NCI-H1105 treated with DMSO at 0.1 percent for 48 hours (cell line): ENCODE measurements at regions not wholly inside any gene's neighbourhood (a gene's known extent, or its start where the extent isn't known, plus 50 kb on each side); places are given as distances from the start of the nearest gene placed in this dataset.

Source experiments
- DNase-seq: peaks from one replicate; lab custom pipeline; 2025; lab: John Stamatoyannopoulos, UW

- DNase-seq, result no peak
Measured at GRCh38 chr4:156238171-156238570, 284.5 kb upstream of the CTSO start.

- DNase-seq, result no peak
Measured at GRCh38 chr4:156237231-156237630, 283.6 kb upstream of the CTSO start.

- no peak for DNase-seq
Measured at GRCh38 chr4:156230176-156230575, 276.5 kb upstream of the CTSO start.

- no peak for DNase-seq
Measured at GRCh38 chr4:156228676-156229075, 275.0 kb upstream of the CTSO start.

- no peak for DNase-seq
Measured at GRCh38 chr4:156227321-156227720, 273.7 kb upstream of the CTSO start.

- peak; percentile 62 for DNase-seq
Measured at GRCh38 chr4:156223985-156224384, 270.3 kb upstream of the CTSO start.

- DNase-seq, result no peak
Measured at GRCh38 chr4:156217236-156217635, 263.6 kb upstream of the CTSO start.

GRCh38 chr4:156201050-156201449, 247.4 kb upstream of the CTSO start:
- no peak for DNase-seq

- no peak for DNase-seq
Measured at GRCh38 chr4:156198511-156198910, 244.8 kb upstream of the CTSO start.

GRCh38 chr4:156197216-156197615, 243.6 kb upstream of the CTSO start:
- no peak for DNase-seq

GRCh38 chr4:156196722-156197121, 243.1 kb upstream of the CTSO start:
- no peak for DNase-seq

GRCh38 chr4:156195914-156196313, 242.2 kb upstream of the CTSO start:
- no peak for DNase-seq

GRCh38 chr4:156194896-156195295, 241.2 kb upstream of the CTSO start:
- no peak for DNase-seq

GRCh38 chr4:156193800-156194199, 240.1 kb upstream of the CTSO start:
- DNase-seq, result peak; percentile 44

- no peak for DNase-seq
Measured at GRCh38 chr4:156193106-156193505, 239.4 kb upstream of the CTSO start.

- DNase-seq, result no peak
Measured at GRCh38 chr4:156192033-156192432, 238.4 kb upstream of the CTSO start.

- DNase-seq, result no peak
Measured at GRCh38 chr4:156191044-156191781, 237.5 kb upstream of the CTSO start.

GRCh38 chr4:156190615-156191014, 236.9 kb upstream of the CTSO start:
- DNase-seq, result no peak

- no peak for DNase-seq
Measured at GRCh38 chr4:156188596-156188995, 234.9 kb upstream of the CTSO start.

- no peak for DNase-seq
Measured at GRCh38 chr4:156186111-156186510, 232.4 kb upstream of the CTSO start.

- no peak for DNase-seq
Measured at GRCh38 chr4:156185514-156186055, 231.9 kb upstream of the CTSO start.

GRCh38 chr4:156182269-156182668, 228.6 kb upstream of the CTSO start:
- no peak for DNase-seq

GRCh38 chr4:156177941-156178340, 224.3 kb upstream of the CTSO start:
- no peak for DNase-seq

GRCh38 chr4:156176896-156177295, 223.2 kb upstream of the CTSO start:
- no peak for DNase-seq
